ENCODE measurements at regions not wholly inside any gene's neighbourhood (a gene's known extent, or its start where the extent isn't known, plus 50 kb on each side); places are given as distances from the start of the nearest gene placed in this dataset.
"Not testable (repeated sequence)": the region's sequence is repeated elsewhere in the genome, so short reads cannot be mapped to it uniquely, and the experiment has no call there.

GRCh38 chrX:146046011-146046715, 228.5 kb downstream of the SLITRK2 start:
- H3K18ac ChIP-seq (ENCODE audit: low read depth, low read length); CTCF ChIA-PET; H2AK5ac ChIP-seq (ENCODE audit: low read depth, low read length); intact Hi-C loops (cut with micrococcal nuclease); H4K8ac ChIP-seq (ENCODE audit: low read depth in 2 of 2, low read length in 2 of 2); H4K91ac ChIP-seq (ENCODE audit: insufficient read depth, low read depth, low read length); H3K14ac ChIP-seq (replicated peaks; ENCODE audit: low read depth, low read length); BruUV-seq (replicated peaks); H3K4me3 ChIP-seq (ENCODE audit: insufficient read depth, low read depth, low read length); DNase-seq; H3K79me1 ChIP-seq (ENCODE audit: low read depth in 1 of 2, low read length in 2 of 2); H2BK5ac ChIP-seq (ENCODE audit: low read depth, low read length, poor library complexity, severe bottlenecking); H3K23ac ChIP-seq (ENCODE audit: low read depth, low read length); H2AK9ac ChIP-seq (replicated peaks; ENCODE audit: low read depth, low read length, poor library complexity); H4K5ac ChIP-seq (ENCODE audit: low read depth, low read length); H2AFZ ChIP-seq (replicated peaks; ENCODE audit: low read length, poor library complexity); H3K9me1 ChIP-seq (ENCODE audit: insufficient read depth, low read length); H3K4me2 ChIP-seq (ENCODE audit: low read depth, low read length); ATAC-seq (ENCODE audit: low read depth); in situ Hi-C loops (cut with MboI; ENCODE audit: low sequenced_read_pairs); H3K27me3 ChIP-seq (ENCODE audit: control insufficient read depth, insufficient read depth, low read length); dilution Hi-C loops (cut with HindIII; ENCODE audit: low sequenced_read_pairs, unreplicated experiment); H2BK15ac ChIP-seq (ENCODE audit: low read depth, low read length); H2BK120ac ChIP-seq (ENCODE audit: low read depth, low read length); H3K9ac ChIP-seq (ENCODE audit: low read depth, low read length); H3K27ac ChIP-seq (ENCODE audit: insufficient read depth, low read length); H3K56ac ChIP-seq (ENCODE audit: extremely low read depth, insufficient read depth, low read length); POLR2A ChIA-PET (ENCODE audit: unreplicated experiment); H3K9me3 ChIP-seq (ENCODE audit: control insufficient read depth, insufficient read depth, low read length); H3K4ac ChIP-seq (ENCODE audit: low read depth, low read length); H3K36me3 ChIP-seq (ENCODE audit: control insufficient read depth, insufficient read depth, low read length); H4K20me1 ChIP-seq (ENCODE audit: insufficient read depth, low read length); H2BK20ac ChIP-seq (ENCODE audit: low read depth, low read length); H3K4me1 ChIP-seq (ENCODE audit: control insufficient read depth, insufficient read depth, low read length): not testable (repeated sequence)
- no CpG with 5 or more reads among the region's 45 CpGs for WGBS, 2 experiments (ENCODE audit: extremely low coverage in 2 of 2, insufficient read length in 1 of 2)

- BruUV-seq (replicated peaks); ATAC-seq (ENCODE audit: low read depth); dilution Hi-C loops (cut with HindIII; ENCODE audit: low sequenced_read_pairs, unreplicated experiment); H2BK5ac ChIP-seq (ENCODE audit: low read depth, low read length, poor library complexity, severe bottlenecking); H3K79me1 ChIP-seq (ENCODE audit: low read depth in 1 of 2, low read length in 2 of 2); H2BK20ac ChIP-seq (ENCODE audit: low read depth, low read length); H3K23ac ChIP-seq (ENCODE audit: low read depth, low read length); H3K4me2 ChIP-seq (ENCODE audit: low read depth, low read length); H2BK120ac ChIP-seq (ENCODE audit: low read depth, low read length); H3K27me3 ChIP-seq (ENCODE audit: control insufficient read depth, insufficient read depth, low read length); intact Hi-C loops (cut with micrococcal nuclease); H2AK9ac ChIP-seq (replicated peaks; ENCODE audit: low read depth, low read length, poor library complexity); H2AFZ ChIP-seq (replicated peaks; ENCODE audit: low read length, poor library complexity); H4K5ac ChIP-seq (ENCODE audit: low read depth, low read length); H3K9me3 ChIP-seq (ENCODE audit: control insufficient read depth, insufficient read depth, low read length); H3K4me3 ChIP-seq (ENCODE audit: insufficient read depth, low read depth, low read length); H3K18ac ChIP-seq (ENCODE audit: low read depth, low read length); H3K27ac ChIP-seq (ENCODE audit: insufficient read depth, low read length); CTCF ChIA-PET; H3K14ac ChIP-seq (replicated peaks; ENCODE audit: low read depth, low read length); H4K20me1 ChIP-seq (ENCODE audit: insufficient read depth, low read length); H2BK15ac ChIP-seq (ENCODE audit: low read depth, low read length); POLR2A ChIA-PET (ENCODE audit: unreplicated experiment); H3K4me1 ChIP-seq (ENCODE audit: control insufficient read depth, insufficient read depth, low read length); H4K8ac ChIP-seq (ENCODE audit: low read depth in 2 of 2, low read length in 2 of 2); H2AK5ac ChIP-seq (ENCODE audit: low read depth, low read length); H3K36me3 ChIP-seq (ENCODE audit: control insufficient read depth, insufficient read depth, low read length); H3K9ac ChIP-seq (ENCODE audit: low read depth, low read length); DNase-seq; H3K4ac ChIP-seq (ENCODE audit: low read depth, low read length); H3K9me1 ChIP-seq (ENCODE audit: insufficient read depth, low read length); in situ Hi-C loops (cut with MboI; ENCODE audit: low sequenced_read_pairs); H3K56ac ChIP-seq (ENCODE audit: extremely low read depth, insufficient read depth, low read length); H4K91ac ChIP-seq (ENCODE audit: insufficient read depth, low read depth, low read length): not testable (repeated sequence)
- no CpG with 5 or more reads among the region's 12 CpGs for WGBS, 2 experiments (ENCODE audit: extremely low coverage in 2 of 2, insufficient read length in 1 of 2)
These were observed 231.9 kb downstream of the SLITRK2 start for GRCh38 chrX:146049568-146049967.
